Ovary (tissue), 7 donors: ENCODE measurements at regions not wholly inside any gene's neighbourhood (a gene's known extent, or its start where the extent isn't known, plus 50 kb on each side); places are given as distances from the start of the nearest gene placed in this dataset.

Experiments used
- DNase-seq, 5 donors: peaks; one replicate each; pipeline ENCODE4 v3.0.0-alpha.2; 2019 to 2020
- H3K27ac ChIP-seq, 2 donors: fragments of 200-600 bp; one replicate each; pipeline versions ENCODE4 v1.5.1 to v1.8.0; 2019 to 2022
- H3K27me3 ChIP-seq: fragments of 200-600 bp; one replicate; pipeline ENCODE4 v1.8.0; 2022
- H3K36me3 ChIP-seq: fragments of 200-600 bp; sonication (generic); one replicate; pipeline ENCODE4 v1.5.1; 2019
- H3K4me1 ChIP-seq: one replicate; pipeline ENCODE4 v1.8.1; 2013; ENCODE audit warnings: mild to moderate bottlenecking, moderate library complexity; ENCODE audit not compliant: insufficient read depth
- H3K4me3 ChIP-seq: fragments of 200-600 bp; sonication (generic); one replicate; pipeline ENCODE4 v1.5.1; 2017
- H3K9me3 ChIP-seq, 2 donors: fragments of 200-600 bp in 1 of 2; sonication (generic) in 1 of 2; one replicate each; pipeline versions ENCODE4 v1.5.1 to v1.8.1; 2013 to 2019; ENCODE audit warnings: mild to moderate bottlenecking in 1 of 2, moderate library complexity in 1 of 2
- EP300 ChIP-seq: sonication (generic); formaldehyde crosslinking; IDR thresholded peaks from one replicate; pipeline ENCODE4 v1.6.1; 2017; ENCODE audit warnings: antibody characterized with exemption
- POLR2A ChIP-seq: fragments of 450-650 bp; IDR thresholded peaks from one replicate; pipeline ENCODE4 v1.6.1; 2017; ENCODE audit warnings: antibody characterized with exemption, mild to moderate bottlenecking, moderate library complexity
- WGBS, 3 donors: extraction: QIAGEN DNeasy Blood & Tissue Kit in 1 of 3; methylation state at CpG; one replicate each; pipeline versions ENCODE4 v1.1.5 to v1.1.7; 2013 to 2017; 5-methylcytosine and 5-hydroxymethylcytosine counted together
- intact Hi-C, 4 donors: fragments of 100-400 bp; cut with DNase I; formaldehyde crosslinking; loops; one replicate each; pipeline versions ENCODE4 v1.11.0 to v1.15.1; 2022 to 2023
- TF ChIP-seq, protein P1 (sequence below), 3 donors: fragments of 450-650 bp in 2 of 3; fragments of 200-600 bp in 1 of 3; IDR thresholded peaks; one replicate each; pipeline versions ENCODE4 v1.5.1 to v1.8.0; 2016 to 2022; ENCODE audit warnings: antibody characterized with exemption in 3 of 3, mild to moderate bottlenecking in 1 of 3
- donor health status: DM: no; HTN: no; CAD: no; lungs with moderate emphysema.
- donor health status: DM: no; HTN: no; CAD: no.
- donor health status: Bipolar disorder and iron deficiency.
- donor health status: DM: no; HTN: no; CAD: no.
- donor health status: DM: yes; HTN: yes; CAD: no.

GRCh38 chr5:109533751-109534272 is 124.0 kb upstream of the PJA2 start:
- H3K27ac ChIP-seq = no peak overlapping the region
- DNase-seq = no peak
- no peak for TF ChIP-seq EP300
- H3K36me3 ChIP-seq = no peaks in the 10 kb centered on the region
- 41 to 55% (median 50%) methylated on average over 4 of the region's 4 CpGs for WGBS, 3 donors
- intact Hi-C loops = no loop called here
- no peak overlapping the region for H3K4me3 ChIP-seq
- H3K27me3 ChIP-seq = no peaks in the 10 kb centered on the region
- no peaks in the 10 kb centered on the region for H3K4me1 ChIP-seq
- H3K9me3 ChIP-seq = no peaks in the 10 kb centered on the region

- intact Hi-C loops = no loop called here
- no peak overlapping the region for H3K4me3 ChIP-seq
- H3K4me1 ChIP-seq = no peaks in the 10 kb centered on the region
- no peaks in the 10 kb centered on the region for H3K36me3 ChIP-seq
- DNase-seq = no peak
- 51 to 60% (median 54%) methylated on average over 2 of the region's 2 CpGs for WGBS, 3 donors
- no peaks in the 10 kb centered on the region for H3K9me3 ChIP-seq
- no peaks in the 10 kb centered on the region for H3K27me3 ChIP-seq
- TF ChIP-seq POLR2A (no peak), EP300 (no peak)
- TF ChIP-seq, protein P1, sequence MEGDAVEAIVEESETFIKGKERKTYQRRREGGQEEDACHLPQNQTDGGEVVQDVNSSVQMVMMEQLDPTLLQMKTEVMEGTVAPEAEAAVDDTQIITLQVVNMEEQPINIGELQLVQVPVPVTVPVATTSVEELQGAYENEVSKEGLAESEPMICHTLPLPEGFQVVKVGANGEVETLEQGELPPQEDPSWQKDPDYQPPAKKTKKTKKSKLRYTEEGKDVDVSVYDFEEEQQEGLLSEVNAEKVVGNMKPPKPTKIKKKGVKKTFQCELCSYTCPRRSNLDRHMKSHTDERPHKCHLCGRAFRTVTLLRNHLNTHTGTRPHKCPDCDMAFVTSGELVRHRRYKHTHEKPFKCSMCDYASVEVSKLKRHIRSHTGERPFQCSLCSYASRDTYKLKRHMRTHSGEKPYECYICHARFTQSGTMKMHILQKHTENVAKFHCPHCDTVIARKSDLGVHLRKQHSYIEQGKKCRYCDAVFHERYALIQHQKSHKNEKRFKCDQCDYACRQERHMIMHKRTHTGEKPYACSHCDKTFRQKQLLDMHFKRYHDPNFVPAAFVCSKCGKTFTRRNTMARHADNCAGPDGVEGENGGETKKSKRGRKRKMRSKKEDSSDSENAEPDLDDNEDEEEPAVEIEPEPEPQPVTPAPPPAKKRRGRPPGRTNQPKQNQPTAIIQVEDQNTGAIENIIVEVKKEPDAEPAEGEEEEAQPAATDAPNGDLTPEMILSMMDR (IDR thresholded peaks at IDR 0.05) = no peak
- no peak overlapping the region for H3K27ac ChIP-seq
Measured at GRCh38 chr5:109532773-109533364, 123.1 kb upstream of the PJA2 start.

GRCh38 chr5:109531262-109531661 is 121.5 kb upstream of the PJA2 start:
- Histone ChIP-seq H3K9me3 (no peaks in the 10 kb centered on the region), H3K36me3 (no peaks in the 10 kb centered on the region), H3K4me1 (no peaks in the 10 kb centered on the region), H3K27me3 (no peaks in the 10 kb centered on the region), H3K27ac (no peak overlapping the region), H3K4me3 (no peak overlapping the region)
- WGBS, 3 donors = 86 to 90% (median 87%) methylated on average over 1 of the region's 1 CpG
- TF ChIP-seq, protein P1 (IDR thresholded peaks at IDR 0.05) = no peak
- TF ChIP-seq POLR2A (no peak), EP300 (no peak)
- intact Hi-C loops = no loop called here
- DNase-seq = no peak

GRCh38 chr5:109529987-109530386 is 120.2 kb upstream of the PJA2 start:
- no peak for TF ChIP-seq POLR2A
- TF ChIP-seq EP300 = no peak
- TF ChIP-seq, protein P1 (IDR thresholded peaks at IDR 0.05) = no peak
- DNase-seq = no peak
- Histone ChIP-seq H3K36me3 (no peaks in the 10 kb centered on the region), H3K9me3 (no peaks in the 10 kb centered on the region), H3K4me3 (no peak overlapping the region), H3K27ac (no peak overlapping the region), H3K27me3 (no peaks in the 10 kb centered on the region), H3K4me1 (no peaks in the 10 kb centered on the region)
- 75 to 90% (median 78%) methylated on average over 2 of the region's 2 CpGs for WGBS, 3 donors
- intact Hi-C loops = no loop called here

DNA sequence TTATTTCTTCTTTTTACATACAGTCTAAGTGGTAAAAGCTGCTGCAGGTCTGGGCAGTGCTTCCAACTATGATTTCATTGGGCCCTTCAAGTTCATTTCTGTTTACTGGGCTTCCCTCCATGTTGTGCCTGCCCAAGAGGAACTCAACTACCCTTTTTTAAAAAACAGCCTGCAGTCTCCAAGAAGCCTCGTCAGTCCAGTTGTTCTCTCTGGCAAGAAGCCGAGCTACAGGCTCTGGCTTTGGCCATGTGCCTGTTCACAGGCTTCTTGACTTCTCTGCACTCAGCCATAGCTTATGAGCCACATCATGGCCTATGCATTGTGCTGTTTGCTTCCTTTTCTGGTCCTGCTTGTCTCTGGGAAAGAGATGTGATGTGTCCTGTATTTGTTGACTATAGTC is 119.7 kb upstream of the PJA2 start:
- Histone ChIP-seq H3K27ac (no peak overlapping the region), H3K4me1 (no peaks in the 10 kb centered on the region), H3K4me3 (no peak overlapping the region), H3K9me3 (no peaks in the 10 kb centered on the region), H3K27me3 (no peaks in the 10 kb centered on the region), H3K36me3 (no peaks in the 10 kb centered on the region)
- TF ChIP-seq EP300 = no peak
- TF ChIP-seq POLR2A = no peak
- TF ChIP-seq, protein P1 (IDR thresholded peaks at IDR 0.05) = no peak
- DNase-seq = peak in 1 of 5 donors; percentile 43
- WGBS, 3 donors = 7 to 9% (median 9%) methylated on average over 2 of the region's 2 CpGs
- intact Hi-C loops = no loop called here
